Kidney epithelial cell (primary cell): ENCODE measurements at regions not wholly inside any gene's neighbourhood (a gene's known extent, or its start where the extent isn't known, plus 50 kb on each side); places are given as distances from the start of the nearest gene placed in this dataset.

Experiments used
- DNase-seq: peaks from one replicate; pipeline ENCODE4 v3.0.0-alpha.2; 2010; ENCODE audit warnings: low read depth
- H3K27me3 ChIP-seq: 2 replicates; pipeline ENCODE4 v1.6.0; 2011; ENCODE audit warnings: low read length; ENCODE audit not compliant: control insufficient read depth, insufficient read depth
- H3K36me3 ChIP-seq: 2 replicates; pipeline ENCODE4 v1.5.1; 2011; ENCODE audit warnings: low read length; ENCODE audit not compliant: control insufficient read depth, insufficient read depth
- H3K4me3 ChIP-seq: 2 replicates; pipeline ENCODE4 v1.5.1; 2011; ENCODE audit warnings: low read depth, mild to moderate bottlenecking, control low read depth, low read length
- CTCF ChIP-seq: IDR thresholded peaks from 2 replicates; pipeline ENCODE4 v1.5.1; 2011; ENCODE audit warnings: mild to moderate bottlenecking, moderate library complexity, low read length, control low read depth, inconsistent platforms; ENCODE audit not compliant: insufficient read depth, poor library complexity, severe bottlenecking

GRCh38 chr10:57696641-57697040 lies 571.1 kb downstream of the IPMK start:
- no peaks in the 10 kb centered on the region for H3K36me3 ChIP-seq
- no peak for TF ChIP-seq CTCF
- H3K4me3 ChIP-seq: no peak overlapping the region
- no peaks in the 10 kb centered on the region for H3K27me3 ChIP-seq
- peak; percentile 72 for DNase-seq

GRCh38 chr10:57694956-57695608 lies 572.6 kb downstream of the IPMK start:
- Histone ChIP-seq H3K4me3 (no peak overlapping the region), H3K36me3 (no peaks in the 10 kb centered on the region), H3K27me3 (no peaks in the 10 kb centered on the region)
- no peak for DNase-seq
- no peak for TF ChIP-seq CTCF

GRCh38 chr10:57692255-57692980 lies 575.3 kb downstream of the IPMK start:
- peak; percentile 86 for DNase-seq
- no peaks in the 10 kb centered on the region for H3K27me3 ChIP-seq
- H3K4me3 ChIP-seq: no peak overlapping the region
- no peak for TF ChIP-seq CTCF
- H3K36me3 ChIP-seq: no peaks in the 10 kb centered on the region

- DNase-seq: no peak
- no peaks in the 10 kb centered on the region for H3K36me3 ChIP-seq
- H3K27me3 ChIP-seq: no peaks in the 10 kb centered on the region
- no peak for TF ChIP-seq CTCF
- H3K4me3 ChIP-seq: no peak overlapping the region
Measured at GRCh38 chr10:57689596-57690297, 577.9 kb downstream of the IPMK start.

- no peak for TF ChIP-seq CTCF
- Histone ChIP-seq H3K27me3 (no peaks in the 10 kb centered on the region), H3K36me3 (no peaks in the 10 kb centered on the region), H3K4me3 (no peak overlapping the region)
- no peak for DNase-seq
Measured at GRCh38 chr10:57679916-57680315, 587.8 kb downstream of the IPMK start.
